HK-2 (cell line): ENCODE measurements at regions not wholly inside any gene's neighbourhood (a gene's known extent, or its start where the extent isn't known, plus 50 kb on each side); places are given as distances from the start of the nearest gene placed in this dataset.
"Not testable (repeated sequence)": the region's sequence is repeated elsewhere in the genome, so short reads cannot be mapped to it uniquely, and the experiment has no call there.

Experiments used
- DNase-seq: peaks from one replicate; pipeline ENCODE4 v3.0.0-alpha.2; 2018; ENCODE audit not compliant: unreplicated experiment

DNA sequence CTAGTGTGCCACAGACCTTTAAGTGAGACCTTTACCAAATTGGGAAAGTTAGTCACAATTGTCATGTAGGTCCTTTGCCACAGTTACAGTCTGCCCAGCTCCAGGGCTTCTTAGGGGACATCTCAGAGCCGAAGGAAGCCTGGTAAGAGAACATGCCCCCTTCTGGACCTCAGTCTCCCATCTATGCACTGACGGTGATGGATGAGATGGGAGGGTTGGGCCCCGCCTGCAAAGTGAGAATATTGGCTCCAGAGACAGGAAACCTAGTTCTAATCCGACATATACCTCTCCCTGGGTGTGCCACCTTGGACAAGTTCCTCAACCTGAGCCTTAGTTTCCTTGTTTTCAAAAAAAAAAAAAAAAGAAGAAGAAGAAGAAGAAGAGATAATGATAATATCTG, 85.1 kb upstream of the NAV2 start:
- no peak for DNase-seq

DNA sequence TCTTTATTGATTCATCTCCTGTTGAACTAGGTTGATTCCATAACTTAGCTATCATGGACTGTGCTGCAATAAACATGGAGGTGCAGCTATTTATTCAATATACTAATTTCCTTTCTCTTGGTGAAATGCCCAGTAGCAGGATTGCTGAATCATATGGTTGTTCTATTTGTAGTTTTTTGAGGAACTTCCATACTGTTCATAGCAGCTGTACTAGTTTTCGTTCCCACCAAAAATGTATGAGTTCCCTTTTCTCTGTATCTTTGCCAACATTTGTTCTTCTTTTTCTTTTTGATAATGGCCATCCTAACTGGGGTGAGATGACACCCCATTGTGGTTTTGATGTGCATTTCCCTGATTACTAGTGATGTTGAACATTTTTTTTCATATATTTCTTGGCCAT, 87.2 kb upstream of the NAV2 start:
- no peak for DNase-seq

DNA sequence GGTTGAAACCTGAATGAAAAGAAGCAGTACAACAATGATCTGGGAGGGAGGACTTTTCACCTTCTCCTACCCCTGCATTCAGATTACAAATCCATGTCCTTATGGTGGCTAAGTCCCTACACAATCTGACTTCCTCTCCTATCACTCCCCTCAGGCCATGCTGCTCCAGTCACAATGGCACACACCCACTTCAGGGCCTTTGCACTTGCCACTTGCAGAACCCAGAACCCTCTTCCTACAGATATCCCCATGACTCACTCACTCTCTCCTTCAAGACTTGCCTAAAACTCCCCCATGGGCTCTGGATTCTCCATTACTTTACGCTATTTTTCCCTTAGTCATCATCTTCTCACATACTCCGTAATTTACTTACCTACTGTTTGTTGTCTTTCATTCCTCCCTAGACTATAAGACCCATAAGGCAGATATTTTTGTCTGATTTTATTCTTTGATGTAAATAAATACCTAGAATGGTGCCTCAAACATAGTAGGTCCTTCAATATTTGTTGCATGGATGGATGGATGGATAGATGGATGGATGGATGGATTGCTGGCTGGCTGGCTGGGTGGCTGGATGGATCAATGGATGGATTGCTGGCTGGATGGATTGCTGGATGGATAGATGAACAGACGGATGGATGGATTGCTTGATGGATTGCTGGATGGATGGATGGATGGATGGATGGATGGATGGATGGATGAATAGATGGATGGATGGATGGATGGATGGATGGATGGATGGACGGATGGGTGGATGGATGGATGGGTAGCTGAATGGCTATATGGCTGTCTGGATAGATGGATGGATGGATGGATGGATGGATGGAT, 94.7 kb upstream of the NAV2 start:
- DNase-seq, result no peak

DNA sequence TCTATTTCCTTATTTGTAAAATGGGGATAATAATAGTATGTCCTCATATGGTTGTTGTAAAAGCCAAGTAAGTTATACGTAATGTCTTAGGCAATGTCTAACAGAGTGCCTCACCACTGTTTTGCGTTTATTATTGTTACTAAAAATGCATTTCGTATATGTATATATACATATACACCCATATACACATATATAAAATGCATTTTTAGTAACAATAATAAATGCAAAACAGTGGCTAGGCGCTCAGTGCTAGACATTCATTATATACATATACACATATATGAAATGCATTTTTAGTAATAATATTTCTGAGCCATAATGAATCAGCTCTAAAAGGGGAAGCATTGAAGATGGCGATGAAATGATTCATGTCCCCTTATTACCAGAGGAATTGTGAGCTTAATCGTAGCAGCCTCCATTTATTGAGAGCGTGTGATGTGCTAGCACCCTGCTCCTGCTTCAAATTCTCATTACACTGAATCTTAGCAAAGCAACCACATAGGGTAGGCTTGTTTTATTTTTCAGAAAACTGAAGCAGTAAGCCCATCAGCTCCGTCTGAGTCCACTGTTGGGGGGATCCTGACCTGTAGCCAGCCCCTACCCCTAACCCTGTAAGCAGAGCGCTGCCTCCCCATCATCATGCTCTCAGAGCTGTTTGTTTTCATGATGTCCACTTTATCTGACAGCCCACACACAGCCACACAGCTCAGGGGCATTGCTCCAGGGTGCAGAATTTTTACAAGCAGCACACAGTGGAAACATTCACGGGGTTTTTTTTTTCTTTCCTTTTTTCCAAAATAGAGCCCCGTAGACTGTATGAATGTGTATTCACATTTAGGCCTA, 97.1 kb upstream of the NAV2 start:
- no peak for DNase-seq

DNA sequence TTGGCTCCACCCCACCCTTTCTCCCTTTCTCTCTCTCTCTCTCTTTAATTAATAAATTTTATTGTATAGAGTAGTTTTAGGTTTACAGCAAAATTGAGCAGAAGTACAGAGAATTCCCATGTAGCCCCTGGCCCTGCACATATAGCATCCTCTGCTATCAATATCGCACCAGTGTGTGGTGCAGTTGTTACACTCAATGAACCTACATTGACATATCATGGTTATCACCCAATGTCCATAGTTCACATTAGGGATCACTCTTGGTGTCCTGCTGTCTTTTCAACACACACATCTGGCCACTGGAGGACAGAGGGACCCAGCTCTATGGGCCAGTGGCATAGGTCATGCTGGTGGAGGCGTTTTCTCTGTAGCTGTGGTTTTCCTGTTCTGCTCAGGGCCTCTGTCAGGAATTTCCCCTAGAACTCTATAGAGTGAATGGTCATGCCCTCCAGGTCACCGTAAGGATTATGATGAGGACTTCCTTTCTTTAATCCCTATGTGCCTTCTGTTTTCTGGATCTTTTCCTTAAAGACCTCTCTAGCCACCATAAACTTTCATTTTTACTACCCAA, 98.2 kb upstream of the NAV2 start:
- DNase-seq, result no peak

DNA sequence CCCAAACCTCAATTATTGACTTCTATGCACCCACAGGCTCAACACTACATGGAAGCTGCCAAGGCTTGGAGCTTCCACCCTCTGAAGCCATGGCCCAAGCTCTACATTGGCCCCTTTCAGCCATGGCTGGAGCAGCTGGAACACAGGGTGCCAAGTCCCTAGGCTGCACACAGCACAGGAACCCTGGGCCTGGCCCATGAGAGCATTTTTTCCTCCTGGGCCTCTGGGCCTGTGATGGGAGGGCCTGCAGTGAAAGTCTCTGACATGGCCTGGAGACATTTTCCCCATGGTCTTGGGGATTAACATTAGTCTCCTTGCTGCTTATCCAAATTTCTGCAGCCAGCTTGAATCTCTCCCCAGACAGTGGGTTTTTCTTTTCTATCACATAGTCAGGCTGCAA, 100.6 kb upstream of the NAV2 start:
- DNase-seq, result not testable (repeated sequence)

DNA sequence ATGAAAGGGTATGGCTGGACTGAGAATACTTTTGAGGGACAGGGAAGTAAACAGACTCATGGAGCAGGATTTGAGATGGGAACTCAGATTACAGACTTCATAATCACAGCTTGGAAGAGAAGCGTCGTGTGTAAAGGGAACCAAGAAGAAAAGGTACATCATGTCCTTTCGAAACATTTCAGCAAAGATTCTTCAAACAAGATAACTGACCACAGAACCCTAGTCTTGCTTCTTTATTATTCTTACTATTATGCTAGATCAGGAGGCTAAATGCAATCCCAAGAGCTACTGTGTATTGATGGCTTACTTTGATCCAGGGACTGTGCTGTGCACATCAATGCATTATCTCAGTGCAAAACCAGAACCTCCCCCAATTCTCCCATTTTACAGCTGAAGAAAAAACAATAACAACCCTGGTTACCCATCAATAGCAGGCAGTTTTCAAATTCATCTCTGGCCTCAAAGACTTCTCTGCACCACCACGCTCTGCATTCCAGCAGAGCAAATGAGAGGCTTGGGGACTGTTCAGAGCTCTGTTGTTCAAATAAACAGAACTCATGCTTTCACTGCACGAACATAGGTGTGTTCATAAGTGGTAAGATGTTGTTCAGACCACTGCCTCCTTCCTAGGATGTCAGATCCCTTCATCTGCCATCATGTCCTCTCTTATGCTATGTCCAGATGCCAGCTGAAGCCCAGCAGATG, 104.8 kb upstream of the NAV2 start:
- DNase-seq, result no peak

DNA sequence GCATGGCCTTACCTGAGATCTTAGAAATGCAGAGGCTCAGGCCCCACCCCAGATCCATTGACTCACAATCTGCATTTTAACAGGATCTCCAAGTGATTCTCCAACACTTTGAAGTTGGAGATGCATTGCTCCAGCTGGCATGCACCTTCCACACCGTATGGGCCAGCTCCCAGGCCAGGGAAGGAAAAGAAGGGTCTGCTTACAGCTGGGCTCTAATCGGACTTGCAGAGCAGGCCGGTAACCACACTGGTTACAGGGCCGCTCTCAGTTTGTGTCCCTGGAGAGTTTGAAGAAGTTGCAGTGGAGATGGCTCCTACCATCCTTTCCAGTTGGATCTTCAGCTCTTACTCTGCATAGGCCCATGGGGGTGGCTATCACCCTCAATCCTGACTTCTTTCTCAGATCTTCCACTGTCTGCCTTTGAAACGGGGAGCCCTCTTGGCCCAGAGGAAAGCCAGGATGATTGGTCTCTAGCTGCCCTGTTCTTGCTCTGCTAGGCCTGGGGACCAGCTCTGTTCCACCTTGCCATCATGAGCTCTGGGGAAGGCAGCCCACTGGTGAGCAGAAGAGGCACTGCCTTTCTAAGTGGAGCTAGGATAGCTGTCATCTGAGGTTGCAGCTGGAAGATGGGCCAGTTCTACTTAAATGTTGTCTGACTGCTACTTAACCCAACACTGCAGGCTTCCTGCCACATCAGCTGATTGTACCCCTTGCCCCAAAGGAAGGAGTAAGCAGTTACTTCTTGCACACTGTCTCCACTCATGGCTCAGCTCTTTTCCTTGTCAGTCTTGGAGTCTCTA, 105.6 kb upstream of the NAV2 start:
- DNase-seq, result no peak

DNA sequence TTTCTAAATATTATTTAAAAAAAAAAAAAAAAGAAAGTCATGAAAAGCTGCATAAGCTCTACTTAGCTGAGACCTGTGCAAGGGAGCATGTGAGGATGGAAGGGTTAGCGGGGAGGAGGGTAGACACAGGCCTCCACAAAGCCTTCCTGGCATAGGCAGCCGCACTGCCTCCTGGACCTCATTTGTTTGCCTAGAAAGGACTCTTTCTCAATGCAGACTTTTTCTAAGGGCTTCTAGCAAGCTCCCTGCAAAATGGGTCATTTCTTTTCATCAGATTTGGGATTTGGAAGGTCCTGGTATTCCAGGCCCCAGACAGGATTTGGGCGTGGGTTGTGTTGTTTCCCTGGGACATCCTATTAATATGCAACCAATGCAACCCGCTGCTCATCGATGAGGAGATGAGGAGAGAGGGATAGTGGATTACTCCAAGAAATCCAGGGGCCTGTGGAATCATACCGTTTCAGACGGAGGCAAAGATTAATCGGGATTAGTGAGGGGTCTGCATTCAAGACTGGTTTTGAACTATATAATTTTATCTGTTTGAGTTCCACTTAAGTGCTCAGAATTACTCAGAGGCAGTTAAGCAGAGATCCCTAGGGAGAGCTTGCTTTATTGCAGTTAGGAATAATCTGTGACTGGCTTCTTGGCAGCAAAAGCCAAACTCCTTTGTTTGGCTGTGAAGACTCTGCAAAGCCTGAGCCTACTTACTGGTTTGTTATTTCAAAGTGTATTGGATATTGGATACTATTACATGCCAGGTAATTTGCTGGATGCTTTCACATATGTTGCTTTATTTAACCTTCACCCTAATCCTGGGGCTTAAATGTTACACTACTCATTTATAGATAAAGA, 106.9 kb upstream of the NAV2 start:
- DNase-seq, result no peak

DNA sequence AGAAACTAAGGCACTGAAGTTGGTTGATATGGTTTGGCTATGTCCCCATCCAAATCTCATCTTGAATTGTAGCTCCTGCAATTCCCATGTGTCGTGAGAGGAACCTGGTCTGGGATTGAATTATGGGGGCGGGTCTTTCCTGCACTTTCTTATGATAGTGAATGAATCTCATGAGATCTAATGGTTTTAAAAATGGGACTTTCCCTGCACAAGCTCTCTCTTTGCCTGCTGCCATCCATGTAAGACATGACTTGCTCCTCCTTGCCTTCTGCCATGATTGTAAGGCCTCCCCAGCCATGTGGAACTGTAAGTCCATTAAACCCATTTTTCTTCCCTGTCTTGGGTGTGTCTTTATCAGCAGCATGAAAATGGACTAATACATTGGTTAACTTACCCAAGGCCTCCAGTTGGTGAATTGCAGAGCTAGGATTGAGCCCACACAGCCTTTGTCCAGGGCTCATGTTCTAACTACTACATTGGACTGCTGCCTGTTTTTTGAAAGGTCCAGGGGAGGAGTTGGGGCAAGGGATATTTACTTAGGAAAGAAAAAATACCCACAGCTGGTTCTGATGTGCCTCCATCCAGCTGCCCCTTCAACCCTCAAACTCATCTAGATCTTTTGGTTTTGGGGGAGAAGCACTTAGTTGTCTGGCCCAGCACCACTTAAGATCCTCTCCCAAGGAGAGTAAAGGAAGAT, 107.8 kb upstream of the NAV2 start:
- DNase-seq, result no peak

DNA sequence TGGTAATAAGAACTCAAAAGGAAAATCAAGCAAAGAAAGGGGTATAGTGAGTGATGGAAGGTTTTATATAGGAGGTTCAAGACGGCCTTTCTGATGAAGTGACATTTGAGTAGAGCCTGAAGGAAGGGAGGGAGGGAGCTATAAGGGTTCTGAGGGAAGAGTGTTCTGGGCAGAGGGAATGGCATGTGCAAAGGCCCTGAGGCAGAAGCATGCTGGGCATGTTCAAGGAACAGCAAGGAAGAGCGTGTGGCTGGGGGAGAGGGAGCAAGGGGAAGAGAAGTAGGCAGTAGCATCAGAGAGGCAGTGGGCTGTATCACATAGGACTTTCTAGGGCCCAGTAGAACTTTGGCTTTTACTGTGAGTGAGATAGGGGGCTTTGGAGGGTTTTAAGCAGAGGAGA, 108.9 kb upstream of the NAV2 start:
- DNase-seq, result no peak

DNA sequence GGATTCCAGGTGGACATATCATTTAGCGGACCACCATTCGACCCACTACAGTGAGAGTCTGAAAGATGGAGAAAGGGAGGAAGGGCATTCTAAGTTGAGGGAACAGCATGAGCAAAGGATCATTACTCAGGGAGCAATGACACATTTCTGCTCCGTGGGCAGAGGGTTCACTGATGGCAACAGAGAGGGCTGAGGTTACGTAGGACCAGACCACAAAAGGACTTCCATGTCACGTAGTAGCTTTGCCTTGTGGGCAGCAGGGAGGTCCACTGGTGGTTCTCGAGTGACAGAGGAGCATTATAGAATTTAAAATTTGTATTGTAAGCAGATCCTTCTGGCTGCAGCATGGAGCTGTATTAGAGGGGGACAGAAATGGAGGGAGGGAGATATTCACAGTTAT, 109.7 kb upstream of the NAV2 start:
- DNase-seq, result no peak

DNA sequence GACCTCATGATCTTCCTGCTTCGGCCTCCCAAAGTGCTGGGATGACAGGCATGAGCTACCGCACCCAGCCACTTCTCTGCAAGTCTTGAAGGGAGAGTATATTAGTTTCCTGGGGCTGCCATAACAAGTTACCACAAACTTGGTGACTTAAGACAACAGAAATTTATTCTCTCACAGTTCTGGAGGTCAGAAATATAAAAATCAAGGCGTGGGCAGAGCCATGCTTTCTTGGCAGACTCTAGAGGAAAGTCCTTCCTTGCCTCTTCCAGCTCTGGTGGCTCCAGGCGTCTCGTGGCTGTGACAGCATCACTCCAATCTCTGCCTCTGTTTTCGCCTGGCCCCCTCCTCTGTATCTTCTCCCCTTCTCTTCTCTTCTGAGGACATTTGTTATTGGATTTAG, 110.2 kb upstream of the NAV2 start:
- DNase-seq, result no peak

DNA sequence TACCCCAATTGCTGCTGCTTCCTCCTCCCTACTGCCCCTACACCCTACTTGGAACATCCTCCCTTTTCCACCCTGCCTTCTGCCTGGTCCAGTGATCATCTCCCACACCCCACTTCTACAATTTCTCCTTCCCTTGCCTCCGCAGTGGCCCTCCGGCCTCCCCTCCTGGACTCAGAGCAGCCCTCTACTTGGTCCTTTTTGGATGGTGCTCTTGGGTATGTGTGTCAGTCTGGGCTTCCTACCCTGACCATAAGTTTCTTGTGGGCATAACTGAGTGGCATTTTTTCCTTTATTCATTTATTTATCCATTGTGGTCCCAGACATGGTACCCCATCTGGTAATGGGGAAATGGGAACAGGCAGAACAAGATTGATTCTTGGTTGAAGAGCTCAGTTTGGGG, 111.4 kb upstream of the NAV2 start:
- DNase-seq, result no peak

DNA sequence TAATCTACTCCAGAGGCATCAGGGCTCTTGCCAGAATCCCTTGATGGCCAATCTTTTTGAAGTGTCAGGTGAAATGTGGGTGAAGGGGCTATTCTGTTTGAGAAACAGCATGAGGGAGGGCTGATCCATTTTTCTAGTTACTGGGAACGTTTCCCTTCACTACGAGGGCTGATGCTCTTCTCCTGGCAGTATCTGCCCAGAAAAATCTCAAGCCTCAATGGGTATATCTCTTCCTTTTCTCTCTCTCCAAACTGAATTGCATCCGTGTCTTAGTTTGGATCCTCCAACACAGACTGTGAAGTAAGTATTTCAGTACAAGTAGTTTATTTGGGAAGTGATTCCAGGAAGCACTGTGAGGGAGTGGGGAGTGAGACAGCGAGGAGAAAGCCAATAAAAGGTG, 113.0 kb upstream of the NAV2 start:
- DNase-seq, result no peak

DNA sequence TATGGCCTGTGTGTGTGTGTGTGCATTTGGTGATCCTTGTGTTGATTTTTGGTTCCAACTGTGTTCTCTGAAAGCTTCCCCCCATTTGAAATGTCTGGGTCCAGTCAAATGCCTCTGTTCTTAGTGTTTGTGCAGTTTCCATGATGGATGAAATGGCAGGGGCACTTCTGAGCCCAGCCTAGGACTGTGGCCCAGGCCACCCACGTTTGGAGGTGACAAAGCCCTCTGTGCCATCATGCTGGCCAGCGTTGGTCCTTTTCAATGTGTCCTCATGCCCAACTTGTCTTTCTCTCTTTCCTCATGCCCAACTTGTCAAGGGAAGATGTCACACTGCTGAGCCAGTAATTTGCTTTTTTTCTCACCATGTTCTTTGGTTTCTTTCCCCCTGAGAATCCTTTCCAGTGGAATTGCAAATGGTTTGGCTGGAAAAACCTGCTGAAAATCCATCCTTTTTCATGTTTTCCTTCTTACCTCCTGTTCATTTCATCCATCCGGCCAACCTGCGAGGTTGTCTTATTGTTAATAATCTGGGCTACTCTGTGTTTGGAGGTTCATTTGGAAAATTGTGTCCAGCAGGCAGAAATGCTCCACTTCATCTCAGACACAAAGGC, 113.7 kb upstream of the NAV2 start:
- DNase-seq, result no peak

DNA sequence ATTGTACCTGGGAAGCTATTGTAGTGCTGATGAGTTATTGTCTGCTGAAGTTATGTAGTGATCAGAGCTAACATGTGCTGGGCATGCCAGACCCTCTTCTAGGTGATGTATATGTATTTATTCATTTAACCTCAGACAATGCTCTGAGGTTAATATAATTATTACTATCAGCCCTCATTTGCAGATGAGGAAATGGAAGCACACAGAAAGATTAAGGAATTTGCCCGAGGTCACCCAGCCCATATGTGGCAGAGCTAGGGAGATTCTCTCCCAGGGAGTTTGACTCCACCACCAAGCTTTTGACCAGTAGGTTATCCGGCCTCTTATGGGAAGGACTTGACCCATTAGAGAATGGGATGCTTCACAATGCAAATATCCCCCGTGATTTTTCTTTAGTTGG, 114.2 kb upstream of the NAV2 start:
- DNase-seq, result no peak

DNA sequence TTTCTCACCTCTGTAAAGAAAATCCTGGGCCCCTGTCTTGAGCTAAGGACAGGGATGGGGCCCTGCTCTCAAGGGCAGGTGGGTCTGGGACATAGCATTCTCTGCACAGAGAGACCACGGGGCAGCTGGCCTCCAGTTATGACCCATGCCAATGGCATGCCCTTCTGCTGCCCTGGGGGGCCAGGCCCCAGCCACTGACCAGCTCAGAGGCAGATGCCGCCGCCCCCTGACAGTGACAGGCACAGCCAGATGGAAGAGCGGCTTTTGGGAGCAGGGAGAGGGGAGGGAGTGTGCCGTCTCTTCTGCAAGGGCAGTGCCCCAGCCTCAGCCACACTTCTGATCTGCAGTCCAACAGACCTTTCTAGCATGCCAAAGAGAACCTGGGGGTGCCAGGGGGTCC, 114.8 kb upstream of the NAV2 start:
- DNase-seq, result peak; percentile 11

DNA sequence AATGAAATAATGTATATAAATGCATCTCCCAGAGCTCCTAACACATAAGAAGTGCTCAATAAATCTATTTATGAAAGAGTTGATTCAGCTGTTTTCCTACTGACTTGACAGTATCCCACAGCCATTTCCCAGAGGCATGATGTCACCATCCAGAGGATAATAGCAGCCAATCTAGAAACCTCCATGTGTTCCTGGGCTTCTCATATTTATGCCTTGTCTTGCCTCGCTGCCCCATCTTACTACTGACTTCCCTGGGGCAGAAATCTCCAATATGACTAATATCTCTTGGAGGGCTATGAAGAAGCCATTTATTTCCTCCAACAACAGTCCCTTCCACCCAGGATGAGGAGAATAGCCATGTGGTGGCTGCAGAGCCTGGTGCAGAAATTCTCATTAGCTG, 115.4 kb upstream of the NAV2 start:
- no peak for DNase-seq
